NCI-H82 treated with DMSO at 0.1 percent for 48 hours (cell line): ENCODE measurements at regions not wholly inside any gene's neighbourhood (a gene's known extent, or its start where the extent isn't known, plus 50 kb on each side); places are given as distances from the start of the nearest gene placed in this dataset.
A peak's percentile ranks its signal among the peaks of the same experiment; 100 is the strongest.

ENCODE experiments used
- DNase-seq: peaks from one replicate; lab custom pipeline; 2025; ENCODE audit not compliant: unreplicated experiment; lab: John Stamatoyannopoulos, UW

GRCh38 chr1:57683037-57683942, 259.4 kb upstream of the DAB1 start:
- DNase-seq, result no peak

GRCh38 chr1:57678138-57678537, 254.3 kb upstream of the DAB1 start:
- peak; percentile 11 for DNase-seq

GRCh38 chr1:57675776-57676175, 251.9 kb upstream of the DAB1 start:
- no peak for DNase-seq

GRCh38 chr1:57674801-57675200, 250.9 kb upstream of the DAB1 start:
- DNase-seq, result no peak

GRCh38 chr1:57672346-57673140, 248.7 kb upstream of the DAB1 start:
- no peak for DNase-seq

GRCh38 chr1:57671750-57672149, 247.9 kb upstream of the DAB1 start:
- no peak for DNase-seq

GRCh38 chr1:57659804-57660203, 235.9 kb upstream of the DAB1 start:
- no peak for DNase-seq

GRCh38 chr1:57655161-57655560, 231.3 kb upstream of the DAB1 start:
- DNase-seq, result no peak

GRCh38 chr1:57644667-57645066, 220.8 kb upstream of the DAB1 start:
- no peak for DNase-seq

GRCh38 chr1:57638239-57638638, 214.4 kb upstream of the DAB1 start:
- no peak for DNase-seq

GRCh38 chr1:57637155-57637554, 213.3 kb upstream of the DAB1 start:
- DNase-seq, result peak; percentile 52

- DNase-seq, result no peak
These were observed 210.0 kb upstream of the DAB1 start for GRCh38 chr1:57633881-57634280.

- no peak for DNase-seq
These were observed 209.2 kb upstream of the DAB1 start for GRCh38 chr1:57633056-57633455.

- DNase-seq, result no peak
These were observed 208.5 kb upstream of the DAB1 start for GRCh38 chr1:57632401-57632800.

- no peak for DNase-seq
These were observed 203.8 kb upstream of the DAB1 start for GRCh38 chr1:57627612-57628011.

GRCh38 chr1:57623791-57624538, 200.1 kb upstream of the DAB1 start:
- no peak for DNase-seq

- no peak for DNase-seq
These were observed 199.4 kb upstream of the DAB1 start for GRCh38 chr1:57623039-57623790.

GRCh38 chr1:57621776-57622175, 197.9 kb upstream of the DAB1 start:
- no peak for DNase-seq

- peak; percentile 83 for DNase-seq
These were observed 196.7 kb upstream of the DAB1 start for GRCh38 chr1:57620605-57621004.

GRCh38 chr1:57616921-57617320, 193.1 kb upstream of the DAB1 start:
- no peak for DNase-seq

GRCh38 chr1:57615956-57616355, 192.1 kb upstream of the DAB1 start:
- DNase-seq, result no peak
